Muscle of leg (tissue), 3 donors: ENCODE measurements at regions not wholly inside any gene's neighbourhood (a gene's known extent, or its start where the extent isn't known, plus 50 kb on each side); places are given as distances from the start of the nearest gene placed in this dataset.

Experiments used
- DNase-seq: peaks from one replicate; pipeline ENCODE4 v3.0.0; 2013
- H3K27ac ChIP-seq: one replicate; pipeline ENCODE4 v1.5.1; 2013; ENCODE audit warnings: mild to moderate bottlenecking, low read length, control low read depth
- H3K27me3 ChIP-seq: one replicate; pipeline ENCODE4 v1.6.1; 2013; ENCODE audit warnings: low read length; ENCODE audit not compliant: control insufficient read depth, insufficient read depth
- H3K36me3 ChIP-seq: one replicate; pipeline ENCODE4 v1.6.1; 2013; ENCODE audit warnings: low read length; ENCODE audit not compliant: control insufficient read depth, insufficient read depth
- H3K4me1 ChIP-seq: one replicate; pipeline ENCODE4 v1.6.1; 2013; ENCODE audit warnings: low read length; ENCODE audit not compliant: control insufficient read depth, insufficient read depth
- H3K4me3 ChIP-seq: one replicate; pipeline ENCODE4 v1.5.1; 2013; ENCODE audit warnings: low read length, control low read depth
- H3K9me3 ChIP-seq: replicated peaks from 2 replicates; pipeline ENCODE4 v1.6.1; 2013; ENCODE audit warnings: low read depth, low read length; ENCODE audit not compliant: control insufficient read depth
- WGBS: methylation state at CpG from one replicate; pipeline ENCODE4 v1.1.5; 2013; ENCODE audit warnings: missing lambda C conversion rate; ENCODE audit not compliant: insufficient coverage; 5-methylcytosine and 5-hydroxymethylcytosine counted together

DNA sequence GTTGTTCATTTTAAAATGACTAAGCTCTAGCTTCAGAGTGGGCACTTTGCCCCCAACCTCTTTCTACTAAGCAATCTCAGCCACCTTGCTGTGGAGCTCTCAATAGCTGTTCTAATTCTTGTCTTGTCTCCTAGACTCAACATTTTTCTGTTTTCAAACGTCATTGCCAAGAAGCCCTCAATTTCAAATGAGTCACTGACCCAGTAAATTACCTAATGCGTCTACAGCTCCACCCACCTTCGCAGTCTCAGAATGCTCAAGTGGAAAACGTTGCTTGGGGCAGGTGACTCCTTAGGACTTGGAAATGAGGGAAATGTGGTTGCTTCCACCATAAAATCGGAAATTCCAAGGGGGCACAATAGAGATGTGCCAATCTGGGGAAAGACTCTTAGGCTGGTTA is 59.0 kb downstream of the ING2 start:
- Histone ChIP-seq H3K27ac (no peak overlapping the region), H3K27me3 (no peaks in the 10 kb centered on the region), H3K36me3 (no peaks in the 10 kb centered on the region), H3K4me1 (no peaks in the 10 kb centered on the region), H3K9me3 (no peaks in the 10 kb centered on the region), H3K4me3 (no peak overlapping the region)
- WGBS = 50% methylated on average over 2 of the region's 5 CpGs
- DNase-seq = no peak

GRCh38 chr4:183571350-183571941 is 66.6 kb downstream of the ING2 start:
- Histone ChIP-seq H3K27me3 (no peaks in the 10 kb centered on the region), H3K4me3 (no peak overlapping the region), H3K27ac (no peak overlapping the region), H3K9me3 (no peaks in the 10 kb centered on the region), H3K4me1 (no peaks in the 10 kb centered on the region), H3K36me3 (no peaks in the 10 kb centered on the region)
- WGBS = 13% methylated on average over 7 of the region's 10 CpGs
- peak; percentile 37 for DNase-seq

GRCh38 chr4:183576701-183577404 is 72.0 kb downstream of the ING2 start:
- no peak overlapping the region for H3K4me3 ChIP-seq
- H3K36me3 ChIP-seq = no peaks in the 10 kb centered on the region
- H3K4me1 ChIP-seq = no peaks in the 10 kb centered on the region
- no peaks in the 10 kb centered on the region for H3K27me3 ChIP-seq
- no CpG with 5 or more reads among the region's 6 CpGs for WGBS
- DNase-seq = no peak
- peaks cover 3% of the 10 kb centered on the region for H3K9me3 ChIP-seq
- no peak overlapping the region for H3K27ac ChIP-seq

GRCh38 chr4:183580370-183580769 is 75.5 kb downstream of the ING2 start:
- Histone ChIP-seq H3K4me3 (no peak overlapping the region), H3K36me3 (no peaks in the 10 kb centered on the region), H3K27ac (no peak overlapping the region), H3K9me3 (peaks cover 3% of the 10 kb centered on the region), H3K27me3 (no peaks in the 10 kb centered on the region), H3K4me1 (no peaks in the 10 kb centered on the region)
- no CpG with 5 or more reads among the region's 3 CpGs for WGBS
- no peak for DNase-seq

GRCh38 chr4:183580849-183581248 is 76.0 kb downstream of the ING2 start:
- Histone ChIP-seq H3K4me1 (no peaks in the 10 kb centered on the region), H3K27me3 (no peaks in the 10 kb centered on the region), H3K27ac (no peak overlapping the region), H3K36me3 (no peaks in the 10 kb centered on the region), H3K4me3 (no peak overlapping the region), H3K9me3 (peaks cover 3% of the 10 kb centered on the region)
- no peak for DNase-seq

GRCh38 chr4:183586824-183587223 is 72.2 kb downstream of the RWDD4 start:
- Histone ChIP-seq H3K4me1 (peaks cover 3% of the 10 kb centered on the region), H3K4me3 (no peak overlapping the region), H3K9me3 (no peaks in the 10 kb centered on the region), H3K36me3 (no peaks in the 10 kb centered on the region), H3K27ac (no peak overlapping the region), H3K27me3 (no peaks in the 10 kb centered on the region)
- DNase-seq = no peak
- 91% methylated on average over 3 of the region's 10 CpGs for WGBS

GRCh38 chr4:183588169-183588675 is 70.8 kb downstream of the RWDD4 start:
- Histone ChIP-seq H3K27ac (peak overlapping the region; percentile 20), H3K4me3 (no peak overlapping the region), H3K9me3 (no peaks in the 10 kb centered on the region), H3K27me3 (no peaks in the 10 kb centered on the region), H3K4me1 (peaks cover 3% of the 10 kb centered on the region), H3K36me3 (no peaks in the 10 kb centered on the region)
- WGBS = 16% methylated on average over 3 of the region's 11 CpGs
- DNase-seq = peak; percentile 45

GRCh38 chr4:183588691-183589090 is 70.3 kb downstream of the RWDD4 start:
- DNase-seq = no peak
- no CpG with 5 or more reads among the region's 3 CpGs for WGBS
- no peaks in the 10 kb centered on the region for H3K9me3 ChIP-seq
- H3K4me3 ChIP-seq = no peak overlapping the region
- no peaks in the 10 kb centered on the region for H3K36me3 ChIP-seq
- H3K27me3 ChIP-seq = no peaks in the 10 kb centered on the region
- H3K27ac ChIP-seq = peak overlapping the region; percentile 20
- peaks cover 3% of the 10 kb centered on the region for H3K4me1 ChIP-seq

- H3K27ac ChIP-seq = no peak overlapping the region
- H3K36me3 ChIP-seq = no peaks in the 10 kb centered on the region
- no peaks in the 10 kb centered on the region for H3K9me3 ChIP-seq
- H3K4me1 ChIP-seq = peaks cover 3% of the 10 kb centered on the region
- WGBS = no CpG with 5 or more reads among the region's 5 CpGs
- H3K27me3 ChIP-seq = no peaks in the 10 kb centered on the region
- peak; percentile 14 for DNase-seq
- H3K4me3 ChIP-seq = no peak overlapping the region
These were observed 69.4 kb downstream of the RWDD4 start for GRCh38 chr4:183589461-183590099.
